ENCODE measurements at regions not wholly inside any gene's neighbourhood (a gene's known extent, or its start where the extent isn't known, plus 50 kb on each side); places are given as distances from the start of the nearest gene placed in this dataset.

DNA sequence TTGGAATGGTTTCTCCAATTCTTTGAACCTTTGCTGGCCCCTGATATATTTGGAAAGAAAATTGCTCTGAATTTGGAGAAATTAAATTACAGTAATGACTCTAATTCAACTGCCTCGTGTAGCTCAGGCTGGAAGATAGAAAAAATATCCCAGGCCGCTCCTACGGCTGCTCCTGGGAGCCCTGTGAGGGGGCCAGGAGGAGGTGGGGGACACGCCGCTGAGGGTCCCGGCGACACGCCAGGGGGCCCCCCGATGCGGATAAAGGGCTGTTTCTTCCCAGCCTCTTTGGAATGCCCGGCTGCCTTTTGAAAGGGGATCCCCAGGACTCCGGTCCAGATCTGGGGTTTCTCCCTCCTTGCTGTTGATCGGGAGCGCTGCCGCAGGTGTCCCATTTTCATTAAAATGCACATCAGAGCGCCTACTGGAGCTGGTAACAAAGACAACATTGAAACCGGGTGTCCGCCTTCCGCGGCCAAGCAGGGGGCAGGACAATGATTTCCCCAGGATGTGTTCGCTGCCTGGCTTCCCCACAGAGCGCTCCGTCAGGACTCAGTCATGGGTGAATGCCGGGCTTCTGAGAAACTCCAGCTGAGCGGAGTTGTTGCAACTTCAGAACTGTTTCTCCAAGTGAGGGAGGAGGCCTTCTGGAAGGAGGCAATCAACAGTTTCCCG, 200.1 kb upstream of the KBTBD8 start:
- H3K79me1 ChIP-seq (ENCODE audit: low read depth, low read length) = no peaks in the 10 kb centered on the region
- H2AFZ ChIP-seq (ENCODE audit: low read length) = peak overlapping the region; percentile 84
- no peak overlapping the region for H4K91ac ChIP-seq (ENCODE audit: low read depth, low read length, poor library complexity)
- H3K14ac ChIP-seq (ENCODE audit: low read length) = no peak overlapping the region
- H3K23ac ChIP-seq (ENCODE audit: low read depth, low read length, poor library complexity) = no peak overlapping the region
- H4K8ac ChIP-seq (ENCODE audit: low read depth, low read length) = no peak overlapping the region
- H2BK5ac ChIP-seq (ENCODE audit: low read length) = no peak overlapping the region
- no peaks in the 10 kb centered on the region for H3K36me3 ChIP-seq (replicated peaks in 1 of 2; ENCODE audit: control insufficient read depth in 2 of 2, insufficient read depth in 2 of 2, low read length in 2 of 2)
- no peaks in the 10 kb centered on the region for H3K27me3 ChIP-seq (ENCODE audit: control insufficient read depth in 3 of 3, insufficient read depth in 3 of 3, low read depth in 1 of 3, low read length in 3 of 3)
- H3K9ac ChIP-seq (ENCODE audit: low read depth, low read length, poor library complexity) = no peak overlapping the region
- WGBS, 2 donors (ENCODE audit: extremely low coverage in 2 of 2, insufficient read length in 2 of 2, insufficient replicate concordance in 1 of 2) = no CpG with 5 or more reads among the region's 26 CpGs
- H2BK120ac ChIP-seq (ENCODE audit: low read depth, low read length) = no peak overlapping the region
- no peak overlapping the region for H2BK12ac ChIP-seq (ENCODE audit: low read length)
- peak overlapping the region; percentile 47 for H3K27ac ChIP-seq (replicated peaks; ENCODE audit: low read length)
- H2BK15ac ChIP-seq (ENCODE audit: low read length) = no peak overlapping the region
- DNase-seq (ENCODE audit: low spot score) = peak; percentile 32
- H3K4ac ChIP-seq (ENCODE audit: low read length) = no peak overlapping the region
- peak overlapping the region; percentile 12 for H3K18ac ChIP-seq (ENCODE audit: low read length)
- peaks cover 0 to 10% of the 10 kb centered on the region in 2 donors for H3K4me1 ChIP-seq (ENCODE audit: control insufficient read depth in 2 of 2, insufficient read depth in 1 of 2, low read depth in 1 of 2, low read length in 2 of 2)
- no peak overlapping the region for H2AK5ac ChIP-seq (ENCODE audit: low read depth, low read length)
- peaks cover 0 to 16% of the 10 kb centered on the region in 2 donors for H3K9me3 ChIP-seq (replicated peaks in 1 of 2; ENCODE audit: control insufficient read depth in 2 of 2, insufficient read depth in 1 of 2, low read depth in 1 of 2, low read length in 2 of 2)
- H3K4me3 ChIP-seq (ENCODE audit: low read length in 2 of 2) = peak overlapping the region; percentile 16 to 39
- H3K4me2 ChIP-seq (ENCODE audit: insufficient read depth, low read length, poor library complexity, severe bottlenecking) = peak overlapping the region; percentile 47

DNA sequence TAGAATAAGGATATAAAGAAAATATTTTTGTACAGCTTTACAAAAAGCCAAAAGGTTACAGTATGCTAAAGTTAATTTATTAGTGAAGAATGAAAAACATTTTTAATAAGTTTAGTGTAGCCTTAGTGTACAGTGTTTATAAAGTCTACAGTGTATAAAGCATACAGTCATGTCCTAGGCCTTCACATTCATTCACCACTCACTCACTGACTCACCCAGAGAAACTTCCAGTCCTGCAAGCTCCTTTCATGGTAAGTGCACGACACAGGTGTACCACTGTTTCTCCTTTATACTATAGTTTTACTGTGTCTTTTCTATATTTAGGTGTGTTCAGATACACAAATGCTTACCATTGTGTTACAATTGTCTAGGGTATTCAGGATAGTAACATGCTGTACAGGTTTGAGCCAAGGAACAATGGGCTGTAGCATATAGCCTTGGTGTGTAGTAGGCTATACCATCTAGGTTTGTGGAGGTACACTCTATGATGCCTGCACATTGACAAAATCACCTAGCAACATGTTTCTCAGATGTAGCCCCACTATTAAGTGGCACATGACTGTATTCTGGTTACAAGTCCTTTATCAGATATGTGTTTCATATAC, 197.1 kb upstream of the KBTBD8 start:
- no peak for DNase-seq (ENCODE audit: low spot score)
- no peak overlapping the region for H2BK12ac ChIP-seq (ENCODE audit: low read length)
- H3K4me2 ChIP-seq (ENCODE audit: insufficient read depth, low read length, poor library complexity, severe bottlenecking) = no peak overlapping the region
- no peaks in the 10 kb centered on the region for H3K27me3 ChIP-seq (ENCODE audit: control insufficient read depth in 3 of 3, insufficient read depth in 3 of 3, low read depth in 1 of 3, low read length in 3 of 3)
- no peak overlapping the region for H4K8ac ChIP-seq (ENCODE audit: low read depth, low read length)
- H3K4ac ChIP-seq (ENCODE audit: low read length) = no peak overlapping the region
- H3K27ac ChIP-seq (replicated peaks; ENCODE audit: low read length) = no peak overlapping the region
- H3K4me3 ChIP-seq (ENCODE audit: low read length in 2 of 2) = no peak overlapping the region
- no peaks in the 10 kb centered on the region for H3K36me3 ChIP-seq (replicated peaks in 1 of 2; ENCODE audit: control insufficient read depth in 2 of 2, insufficient read depth in 2 of 2, low read length in 2 of 2)
- H2BK120ac ChIP-seq (ENCODE audit: low read depth, low read length) = no peak overlapping the region
- H3K14ac ChIP-seq (ENCODE audit: low read length) = no peak overlapping the region
- H2BK5ac ChIP-seq (ENCODE audit: low read length) = no peak overlapping the region
- H3K9ac ChIP-seq (ENCODE audit: low read depth, low read length, poor library complexity) = no peak overlapping the region
- H3K9me3 ChIP-seq (replicated peaks in 1 of 2; ENCODE audit: control insufficient read depth in 2 of 2, insufficient read depth in 1 of 2, low read depth in 1 of 2, low read length in 2 of 2) = peaks cover 0 to 16% of the 10 kb centered on the region in 2 donors
- no peak overlapping the region for H2AK5ac ChIP-seq (ENCODE audit: low read depth, low read length)
- H2BK15ac ChIP-seq (ENCODE audit: low read length) = no peak overlapping the region
- H3K18ac ChIP-seq (ENCODE audit: low read length) = no peak overlapping the region
- no peak overlapping the region for H3K23ac ChIP-seq (ENCODE audit: low read depth, low read length, poor library complexity)
- H4K91ac ChIP-seq (ENCODE audit: low read depth, low read length, poor library complexity) = no peak overlapping the region
- H3K4me1 ChIP-seq (ENCODE audit: control insufficient read depth in 2 of 2, insufficient read depth in 1 of 2, low read depth in 1 of 2, low read length in 2 of 2) = peaks cover 4 to 13% of the 10 kb centered on the region in 2 donors
- no peak overlapping the region for H2AFZ ChIP-seq (ENCODE audit: low read length)
- WGBS, 2 donors (ENCODE audit: extremely low coverage in 2 of 2, insufficient read length in 2 of 2, insufficient replicate concordance in 1 of 2) = no CpG with 5 or more reads among the region's 1 CpG
- no peaks in the 10 kb centered on the region for H3K79me1 ChIP-seq (ENCODE audit: low read depth, low read length)

DNA sequence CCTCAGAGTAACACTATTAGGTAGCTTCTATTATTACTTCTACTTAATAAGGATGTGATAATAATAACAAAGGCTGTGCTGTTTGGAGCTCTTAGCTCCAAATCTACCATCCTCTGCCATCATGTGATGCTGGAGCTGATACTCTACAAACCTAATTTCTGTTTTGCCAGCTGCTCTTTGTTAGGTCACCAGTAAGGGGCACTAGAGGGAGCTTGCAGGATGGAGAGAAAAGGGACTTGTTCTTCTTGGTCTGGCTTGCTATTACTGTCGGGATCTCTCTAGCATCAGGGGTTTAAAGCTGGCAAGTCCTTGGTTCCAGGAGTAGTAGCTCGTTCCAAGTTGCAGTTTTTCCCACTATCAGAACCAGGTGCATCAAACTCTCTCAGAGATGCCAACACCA, 194.9 kb upstream of the KBTBD8 start:
- Histone ChIP-seq H3K4me2 (ENCODE audit: insufficient read depth, low read length, poor library complexity, severe bottlenecking) (peak overlapping the region; percentile 27), H3K27ac (replicated peaks; ENCODE audit: low read length) (peak overlapping the region; percentile 28), H2BK120ac (ENCODE audit: low read depth, low read length) (no peak overlapping the region), H3K27me3 (ENCODE audit: control insufficient read depth in 3 of 3, insufficient read depth in 3 of 3, low read depth in 1 of 3, low read length in 3 of 3) (no peaks in the 10 kb centered on the region), H4K91ac (ENCODE audit: low read depth, low read length, poor library complexity) (no peak overlapping the region), H3K23ac (ENCODE audit: low read depth, low read length, poor library complexity) (no peak overlapping the region), H2BK12ac (ENCODE audit: low read length) (no peak overlapping the region), H3K79me1 (ENCODE audit: low read depth, low read length) (no peaks in the 10 kb centered on the region), H3K4ac (ENCODE audit: low read length) (no peak overlapping the region), H2BK15ac (ENCODE audit: low read length) (no peak overlapping the region), H2BK5ac (ENCODE audit: low read length) (no peak overlapping the region), H3K9ac (ENCODE audit: low read depth, low read length, poor library complexity) (no peak overlapping the region), H3K14ac (ENCODE audit: low read length) (no peak overlapping the region), H3K4me1 (ENCODE audit: control insufficient read depth in 2 of 2, insufficient read depth in 1 of 2, low read depth in 1 of 2, low read length in 2 of 2) (peaks cover 4 to 11% of the 10 kb centered on the region in 2 donors), H3K18ac (ENCODE audit: low read length) (no peak overlapping the region), H2AK5ac (ENCODE audit: low read depth, low read length) (no peak overlapping the region), H2AFZ (ENCODE audit: low read length) (peak overlapping the region; percentile 83), H4K8ac (ENCODE audit: low read depth, low read length) (no peak overlapping the region), H3K9me3 (replicated peaks in 1 of 2; ENCODE audit: control insufficient read depth in 2 of 2, insufficient read depth in 1 of 2, low read depth in 1 of 2, low read length in 2 of 2) (peaks cover 0 to 12% of the 10 kb centered on the region in 2 donors), H3K36me3 (replicated peaks in 1 of 2; ENCODE audit: control insufficient read depth in 2 of 2, insufficient read depth in 2 of 2, low read length in 2 of 2) (no peaks in the 10 kb centered on the region), H3K4me3 (ENCODE audit: low read length in 2 of 2) (peak overlapping the region in 1 of 2 donors; percentile 16)
- WGBS, 2 donors (ENCODE audit: extremely low coverage in 2 of 2, insufficient read length in 2 of 2, insufficient replicate concordance in 1 of 2) = no CpG with 5 or more reads among the region's 2 CpGs
- no peak for DNase-seq (ENCODE audit: low spot score)

Measured in neuronal stem cell (in vitro differentiated cells).